ENCODE measurements at regions not wholly inside any gene's neighbourhood (a gene's known extent, or its start where the extent isn't known, plus 50 kb on each side); places are given as distances from the start of the nearest gene placed in this dataset.
"Not testable (repeated sequence)": the region's sequence is repeated elsewhere in the genome, so short reads cannot be mapped to it uniquely, and the experiment has no call there.

DNA sequence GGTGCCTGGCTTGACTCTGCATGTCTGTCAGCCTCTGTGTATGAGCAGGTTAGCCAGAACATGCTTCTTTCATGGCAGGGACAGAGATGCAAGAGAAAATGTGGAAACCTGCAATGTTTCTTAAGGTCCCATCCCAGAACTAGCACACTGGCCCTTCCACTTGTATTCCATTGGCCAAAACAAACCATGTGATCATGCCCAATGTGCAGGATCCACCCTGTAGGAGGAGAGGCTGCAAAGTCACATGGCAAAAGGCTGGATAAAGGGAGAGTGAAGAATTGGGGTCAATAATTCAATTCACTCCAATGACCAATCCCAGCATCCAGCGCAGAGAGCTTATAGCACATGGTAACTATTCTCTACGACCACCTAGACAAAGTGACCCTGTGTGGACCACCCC is 405.5 kb downstream of the MIAT start:
- intact Hi-C loops (cut with DNase I), result no loop called here
- no peak for DNase-seq (ENCODE audit: low spot score)

DNA sequence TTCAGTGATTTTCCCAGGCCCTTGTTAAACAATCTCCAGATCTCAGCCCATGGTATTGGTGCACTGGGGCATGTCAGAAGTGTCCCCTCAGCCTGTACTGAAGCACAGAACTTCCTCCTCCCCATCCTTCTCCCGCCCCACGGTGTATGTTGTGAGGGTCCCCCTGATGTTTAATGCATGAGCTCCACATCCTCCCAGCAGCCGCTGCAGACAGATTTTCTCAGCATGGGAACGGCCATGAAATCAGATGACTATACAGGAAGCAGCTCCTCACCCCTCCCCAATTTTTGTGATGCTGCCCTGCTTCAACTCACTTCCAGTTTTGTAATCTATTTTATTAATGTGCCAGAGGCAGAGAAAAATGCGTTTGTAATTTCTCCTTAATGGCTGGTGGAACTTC is 406.0 kb downstream of the MIAT start:
- intact Hi-C loops (cut with DNase I), result no loop called here
- no peak for DNase-seq (ENCODE audit: low spot score)

DNA sequence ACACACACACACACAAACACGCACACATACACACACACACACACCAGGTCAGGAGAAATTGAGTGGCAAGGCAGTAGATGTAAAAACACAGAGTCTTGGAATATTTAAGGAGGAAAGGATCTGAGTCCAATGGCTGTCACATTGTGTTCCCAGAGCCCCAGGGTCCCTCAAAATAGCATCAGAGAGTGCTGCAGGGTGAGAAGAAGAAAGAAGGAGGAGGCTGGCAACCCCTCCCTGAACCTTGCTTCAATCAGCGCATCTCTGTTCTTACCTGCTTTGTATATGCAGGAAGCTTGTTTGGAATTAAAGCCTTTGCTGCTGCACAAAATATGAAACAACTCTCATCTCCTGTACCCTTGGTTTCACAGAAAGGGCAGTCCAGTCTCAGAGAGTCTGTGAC is 406.5 kb downstream of the MIAT start:
- intact Hi-C loops (cut with DNase I), result no loop called here
- DNase-seq (ENCODE audit: low spot score), result no peak

DNA sequence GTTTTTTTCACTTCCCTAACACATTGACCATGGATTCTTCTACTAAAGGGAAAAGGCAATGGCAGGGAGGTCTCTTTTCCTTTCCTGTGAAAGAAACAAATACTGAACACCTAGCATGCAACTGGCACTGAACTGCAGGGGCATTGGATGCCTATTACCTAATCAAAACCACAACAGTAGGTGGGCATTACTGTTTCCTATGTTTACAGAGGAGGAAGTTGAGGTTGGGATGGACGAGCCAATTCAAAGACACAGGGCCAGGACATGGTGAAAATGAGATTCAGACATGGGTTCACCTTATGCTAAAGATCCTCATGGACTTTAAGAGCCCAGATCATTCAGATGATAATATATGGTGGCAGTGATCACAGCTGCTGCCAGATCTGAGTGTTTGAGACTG is 407.0 kb downstream of the MIAT start:
- intact Hi-C loops (cut with DNase I), result no loop called here
- DNase-seq (ENCODE audit: low spot score), result no peak

DNA sequence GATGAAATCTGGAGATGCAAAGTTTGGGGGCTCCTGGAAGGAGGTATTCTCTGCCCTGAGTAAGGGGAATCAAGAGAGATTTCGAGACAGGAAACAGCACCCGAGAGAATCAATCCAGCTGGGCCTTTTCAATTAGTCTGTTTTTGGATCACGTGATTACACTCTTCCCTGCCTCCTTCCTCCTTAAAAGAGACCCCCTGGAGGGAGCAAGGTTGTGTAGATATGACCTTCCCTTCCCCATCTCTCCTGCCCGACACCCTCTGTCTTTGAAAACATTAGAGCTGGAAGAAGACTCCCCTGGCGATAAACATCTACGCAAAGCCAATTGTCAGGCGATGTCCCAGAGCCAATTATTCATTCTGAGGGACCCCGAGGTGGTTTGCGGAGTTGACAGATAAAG is 407.9 kb downstream of the MIAT start:
- DNase-seq (ENCODE audit: low spot score), result no peak
- intact Hi-C loops (cut with DNase I), result no loop called here

DNA sequence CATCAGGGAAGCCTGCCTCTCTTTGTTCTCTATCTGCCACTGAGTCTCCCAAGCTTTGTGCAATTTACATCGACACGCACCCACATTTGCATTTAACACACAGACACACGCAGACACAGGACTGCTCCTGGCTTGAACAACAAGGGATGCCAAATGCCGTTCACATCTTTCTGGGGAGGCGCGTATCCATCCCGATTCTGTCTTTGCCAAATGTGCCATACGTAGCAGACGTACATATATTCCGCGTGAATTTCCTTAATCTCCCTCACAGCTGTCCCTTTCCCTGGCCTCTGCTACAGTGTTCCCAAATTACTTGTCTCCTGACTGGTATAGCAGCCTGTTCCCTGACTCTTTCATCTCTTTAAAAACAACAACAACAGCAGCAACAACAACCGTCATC is 409.5 kb downstream of the MIAT start:
- intact Hi-C loops (cut with DNase I), result no loop called here
- no peak for DNase-seq (ENCODE audit: low spot score)

DNA sequence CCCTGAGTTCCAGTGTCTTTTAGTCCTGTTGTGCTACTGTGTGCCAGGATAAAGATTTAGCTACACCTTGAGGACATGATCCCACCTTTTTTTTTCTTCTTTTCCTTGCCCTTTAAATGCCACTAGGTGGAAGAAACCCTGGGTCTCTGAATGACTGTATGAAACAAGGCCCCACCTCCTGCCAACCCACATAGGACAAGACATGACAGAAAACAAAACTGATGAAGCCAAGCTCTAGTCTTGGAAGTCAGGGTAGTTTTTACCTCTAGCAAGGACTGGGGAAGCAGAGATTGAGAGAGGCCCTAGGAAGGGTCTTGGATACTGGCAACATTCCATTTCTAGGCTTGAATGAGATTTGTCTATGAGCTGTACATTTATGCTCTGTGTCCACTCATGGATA is 410.7 kb downstream of the MIAT start:
- intact Hi-C loops (cut with DNase I), result no loop called here
- DNase-seq (ENCODE audit: low spot score), result no peak

DNA sequence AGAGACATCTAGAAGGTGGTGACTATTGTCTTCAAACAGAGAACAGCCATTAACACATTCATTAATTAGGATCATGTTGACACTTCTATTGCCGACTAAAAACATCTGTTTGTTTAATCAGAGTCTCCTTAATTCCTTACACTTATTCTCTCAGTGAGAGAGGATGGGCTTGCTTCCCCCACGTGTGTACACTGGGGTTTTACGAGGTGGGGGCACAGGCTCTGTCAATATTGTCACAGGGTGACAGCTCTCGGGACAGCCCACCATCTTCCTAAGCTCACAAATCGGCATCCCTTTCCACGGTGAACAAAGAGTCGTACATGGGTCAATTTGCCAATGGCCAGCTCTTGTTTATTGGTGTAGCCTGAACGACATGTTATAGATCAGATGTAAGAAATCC is 413.2 kb downstream of the MIAT start:
- intact Hi-C loops (cut with DNase I), result no loop called here

DNA sequence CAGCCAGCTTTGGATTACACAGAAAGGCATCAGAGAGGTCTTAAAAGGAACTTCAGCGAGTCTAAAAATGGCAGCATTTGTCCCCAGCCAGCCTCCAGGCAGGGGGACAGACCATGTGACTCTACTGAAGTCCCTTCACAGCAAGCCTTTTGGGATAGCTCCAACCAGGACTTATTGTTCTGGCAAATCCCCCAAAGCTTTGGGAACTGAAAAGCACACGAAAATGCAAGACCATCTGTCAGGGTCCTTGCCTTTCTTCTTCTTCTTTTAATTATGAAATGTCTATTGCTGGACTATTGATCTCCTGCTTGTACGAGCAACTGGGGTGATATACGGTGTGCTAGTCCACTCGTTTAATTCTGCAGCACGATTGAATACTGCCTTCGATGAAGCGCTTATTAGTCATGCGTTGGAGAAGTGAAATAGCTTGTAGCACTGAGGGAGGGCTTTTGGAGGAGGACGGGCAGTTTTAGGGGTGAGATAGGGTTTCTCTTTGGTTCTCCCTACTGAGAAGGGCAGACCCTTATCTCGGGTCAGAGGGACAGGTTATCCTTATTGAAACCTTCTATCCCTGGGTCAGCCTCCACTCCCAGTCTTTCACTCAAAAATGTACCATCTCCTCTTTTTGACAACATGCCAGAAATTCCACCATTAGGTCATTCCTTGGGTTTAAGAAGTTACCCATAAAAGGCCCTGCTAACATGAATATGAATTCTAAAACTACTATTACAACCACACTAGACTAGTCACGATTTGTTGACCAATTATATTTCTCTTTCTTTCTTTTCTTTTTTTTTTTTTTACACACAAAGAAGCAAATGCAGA is 416.4 kb downstream of the MIAT start:
- no peak for DNase-seq (ENCODE audit: low spot score)
- intact Hi-C loops (cut with DNase I), result no loop called here

More for the DNA sequence above, 413.2 kb downstream of the MIAT start:
- DNase-seq (ENCODE audit: low spot score), result no peak

DNA sequence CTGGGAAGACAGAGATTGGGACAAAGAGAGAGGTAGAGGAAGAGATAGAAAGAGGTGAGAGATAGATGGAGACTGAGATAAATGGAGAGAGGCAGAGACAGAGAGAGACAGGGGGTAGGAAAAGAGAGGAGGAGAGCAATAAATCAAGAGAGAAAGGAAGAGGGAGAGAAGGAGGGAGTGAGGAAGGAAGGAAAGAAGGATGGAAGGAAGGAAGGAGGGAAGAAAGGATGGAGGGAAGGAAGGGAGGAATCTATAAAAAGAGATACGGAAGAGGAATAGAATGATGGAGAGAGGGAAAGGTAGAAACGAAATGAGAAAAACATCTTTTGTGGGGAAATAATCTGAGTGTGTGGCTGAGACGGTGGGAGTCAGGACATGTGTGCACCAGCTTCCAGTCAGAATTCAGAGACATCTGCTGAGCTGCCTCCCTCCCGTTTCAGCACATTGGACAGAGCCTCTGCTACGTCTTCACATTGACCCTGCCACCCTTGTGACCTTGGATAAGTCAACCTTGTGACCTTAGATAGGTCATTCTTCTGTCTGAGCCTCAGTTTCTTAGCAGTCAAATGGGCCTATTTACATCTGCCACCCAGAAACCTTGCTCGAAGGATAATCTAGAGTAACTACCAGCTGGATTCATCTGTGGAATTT is 417.8 kb downstream of the MIAT start:
- DNase-seq (ENCODE audit: low spot score), result no peak
- intact Hi-C loops (cut with DNase I), result no loop called here

DNA sequence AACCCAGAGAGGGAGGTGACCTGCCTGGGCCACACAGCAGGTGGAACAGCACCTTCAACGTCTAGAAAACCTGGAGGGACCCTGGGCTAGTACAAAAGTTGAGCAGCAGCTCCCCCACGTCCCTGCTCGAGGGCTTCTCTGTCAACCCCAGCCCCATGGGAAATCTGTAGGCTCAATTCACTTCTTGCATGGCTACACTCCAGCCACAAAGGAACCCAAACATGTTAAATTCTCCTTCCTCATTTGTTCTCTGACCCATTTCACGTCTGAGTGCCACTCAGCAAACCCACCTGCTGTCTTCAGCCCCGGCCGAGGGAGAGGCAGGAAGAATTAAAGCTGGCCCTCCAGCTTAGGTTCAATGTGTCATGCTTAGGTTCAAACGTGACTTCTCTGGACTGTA is 418.5 kb downstream of the MIAT start:
- intact Hi-C loops (cut with DNase I), result no loop called here
- DNase-seq (ENCODE audit: low spot score), result no peak

DNA sequence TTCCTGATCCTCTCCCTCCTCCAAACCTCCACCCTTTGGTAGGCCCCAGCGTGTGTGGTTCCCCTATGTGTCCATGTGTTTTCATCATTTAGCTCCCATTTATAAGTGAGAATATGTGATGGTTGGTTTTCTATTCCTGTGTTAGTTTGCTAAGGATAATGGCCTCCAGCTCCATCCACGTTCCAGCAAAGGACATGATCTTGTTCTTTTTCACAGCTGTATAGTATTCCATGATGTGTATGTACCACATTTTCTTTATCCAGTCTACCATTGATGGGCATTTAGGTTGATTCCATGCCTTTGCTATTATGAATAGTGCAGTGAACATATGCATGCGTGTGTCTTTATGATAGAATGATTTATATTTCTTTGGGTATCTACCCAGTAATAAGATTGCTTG is 420.7 kb downstream of the MIAT start:
- DNase-seq (ENCODE audit: low spot score); intact Hi-C loops (cut with DNase I): not testable (repeated sequence)

DNA sequence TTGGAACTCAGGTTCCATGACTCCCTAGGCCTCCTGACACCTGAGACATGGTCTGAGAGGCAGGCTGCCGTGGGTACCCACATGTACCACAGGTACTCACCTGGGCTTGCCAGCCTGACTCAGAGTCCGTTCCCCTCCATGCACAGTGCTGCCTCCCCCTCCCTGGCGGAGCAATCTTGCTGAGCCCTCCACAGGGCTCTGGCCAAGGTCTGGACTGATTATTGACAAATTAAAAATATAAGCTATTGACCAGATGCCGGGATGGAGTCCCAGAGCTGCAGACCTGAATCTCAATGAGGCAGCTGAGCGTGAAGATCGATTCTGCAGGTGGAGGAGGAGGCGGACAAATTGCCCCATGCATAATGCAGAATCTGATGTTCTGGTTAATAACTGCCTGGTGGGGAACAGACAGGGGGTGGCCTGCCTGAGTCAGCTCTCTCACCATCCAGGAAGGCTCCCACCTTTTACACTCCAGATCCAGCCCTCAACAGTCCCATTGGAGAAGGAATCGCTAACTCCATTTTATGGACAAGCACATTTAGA is 422.7 kb downstream of the MIAT start:
- DNase-seq (ENCODE audit: low spot score), result no peak

DNA sequence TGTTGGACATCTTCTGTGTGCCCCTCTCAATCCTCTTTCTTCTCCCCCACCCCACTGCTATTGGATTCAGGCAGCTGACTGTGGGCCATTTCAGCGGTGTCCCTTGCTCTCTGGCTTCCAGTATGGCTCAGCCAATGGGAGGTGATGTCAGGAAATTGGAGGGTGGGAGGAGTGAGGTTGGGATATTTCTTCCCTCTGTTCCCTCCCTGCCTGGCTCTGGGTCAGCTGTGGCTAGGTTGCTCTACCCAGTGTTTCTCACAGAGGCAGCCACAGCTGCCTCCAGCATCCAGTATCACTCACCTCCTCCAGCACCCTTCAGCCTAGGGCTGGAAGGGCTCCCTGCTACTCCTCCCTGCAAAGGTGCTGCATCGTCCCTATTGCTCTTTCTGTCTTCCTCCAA is 423.5 kb downstream of the MIAT start:
- no peak for DNase-seq (ENCODE audit: low spot score)
- intact Hi-C loops (cut with DNase I), result loop anchor here in 1 of 2 donors (5.0 kb wide), 1 partner anchor 1156 kb away; no protein-coding TSS in a partner anchor

More for the DNA sequence above, 422.7 kb downstream of the MIAT start:
- intact Hi-C loops (cut with DNase I), result loop anchor here in 1 of 2 donors (5.0 kb wide), 1 partner anchor 1157 kb away; no protein-coding TSS in a partner anchor

DNA sequence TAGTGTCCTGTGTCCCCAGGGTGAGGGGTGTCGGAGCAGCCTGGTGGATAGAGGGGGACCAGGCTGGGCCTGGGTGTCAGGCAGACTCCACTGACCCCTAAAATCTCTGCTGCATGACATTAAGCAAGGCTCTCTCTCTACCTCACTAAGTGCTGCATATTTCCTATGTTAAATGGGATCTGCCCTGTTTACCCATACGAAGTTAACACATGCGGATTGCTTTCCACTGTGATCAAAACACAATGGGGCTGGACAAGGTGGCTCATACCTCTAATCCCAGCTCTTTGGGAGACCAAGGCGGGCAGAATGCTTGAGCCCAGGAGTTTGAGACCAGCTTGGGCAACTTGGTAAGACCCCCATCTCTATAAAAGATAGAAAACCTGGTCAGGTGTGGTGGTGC is 426.2 kb downstream of the MIAT start:
- no peak for DNase-seq (ENCODE audit: low spot score)

DNA sequence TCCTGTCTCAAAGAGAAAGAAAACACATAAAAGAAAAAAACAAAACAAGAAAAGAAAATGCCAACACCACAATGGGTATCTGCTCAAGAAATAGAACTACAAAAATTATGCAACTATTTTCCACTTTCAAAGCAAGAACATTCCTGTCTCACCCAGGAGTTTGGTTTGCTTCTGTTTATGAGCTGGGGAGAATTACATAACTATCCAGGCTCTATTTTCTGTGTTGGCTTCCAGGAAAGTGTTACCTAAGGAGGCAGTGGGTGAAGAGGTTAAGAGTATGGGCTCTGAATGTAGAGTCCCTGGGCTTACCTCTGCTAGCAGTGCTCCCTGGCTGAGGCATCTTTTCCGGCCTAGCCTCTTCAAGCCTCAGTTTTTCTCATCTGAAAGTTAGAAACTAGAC is 426.7 kb downstream of the MIAT start:
- intact Hi-C loops (cut with DNase I), result loop anchor here in 1 of 2 donors (5.0 kb wide), 1 partner anchor 1153 kb away; no protein-coding TSS in a partner anchor
- DNase-seq (ENCODE audit: low spot score), result no peak

More for the DNA sequence above, 426.2 kb downstream of the MIAT start:
- intact Hi-C loops (cut with DNase I), result loop anchor here in 1 of 2 donors (5.0 kb wide), 1 partner anchor 1154 kb away; no protein-coding TSS in a partner anchor

DNA sequence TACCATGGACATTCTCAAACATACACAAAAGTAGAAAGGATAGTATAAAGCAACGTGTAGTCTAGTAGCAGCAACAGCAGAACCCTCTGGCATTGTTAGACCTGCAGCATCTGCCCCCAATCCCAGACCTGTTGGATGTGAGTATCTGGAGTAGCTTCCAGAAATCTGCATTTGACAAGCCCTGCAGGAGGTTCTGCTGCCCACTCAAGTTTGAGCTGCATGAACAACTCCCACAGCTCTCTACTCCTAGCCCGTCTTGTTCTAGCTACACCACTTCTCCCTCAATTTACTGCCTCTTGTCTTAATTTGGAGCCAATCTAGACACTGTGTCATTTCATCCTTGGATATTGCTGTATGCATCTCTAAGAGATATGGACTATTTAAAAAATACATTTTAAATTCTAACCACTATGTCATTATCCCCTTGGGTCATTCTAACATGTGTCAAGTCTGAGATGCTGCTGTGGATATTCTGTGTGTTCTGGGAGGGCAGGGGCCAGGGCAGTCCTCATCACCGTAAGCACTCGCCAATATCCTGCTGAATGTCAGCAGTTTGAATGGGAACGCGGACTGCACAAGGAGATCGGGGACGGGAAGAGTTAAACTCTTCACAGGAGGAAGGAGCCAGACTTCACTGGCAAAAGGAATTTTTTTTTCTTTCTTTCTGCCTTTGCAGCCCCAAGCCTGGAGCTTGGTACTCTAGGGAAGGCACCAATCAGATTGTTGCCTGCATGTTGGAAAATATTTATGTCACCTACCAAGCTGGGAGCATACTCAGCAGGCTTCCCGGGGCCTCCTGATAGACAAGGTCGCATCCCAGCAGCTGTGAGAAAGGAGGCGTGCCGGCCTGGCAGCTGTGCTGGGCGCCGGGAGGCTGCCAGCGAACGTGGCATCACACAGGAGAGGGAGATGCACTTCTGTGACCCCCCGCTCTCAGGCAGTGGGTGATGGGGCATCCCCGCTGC is 429.0 kb downstream of the MIAT start:
- no peak for DNase-seq (ENCODE audit: low spot score)
- intact Hi-C loops (cut with DNase I), result no loop called here

DNA sequence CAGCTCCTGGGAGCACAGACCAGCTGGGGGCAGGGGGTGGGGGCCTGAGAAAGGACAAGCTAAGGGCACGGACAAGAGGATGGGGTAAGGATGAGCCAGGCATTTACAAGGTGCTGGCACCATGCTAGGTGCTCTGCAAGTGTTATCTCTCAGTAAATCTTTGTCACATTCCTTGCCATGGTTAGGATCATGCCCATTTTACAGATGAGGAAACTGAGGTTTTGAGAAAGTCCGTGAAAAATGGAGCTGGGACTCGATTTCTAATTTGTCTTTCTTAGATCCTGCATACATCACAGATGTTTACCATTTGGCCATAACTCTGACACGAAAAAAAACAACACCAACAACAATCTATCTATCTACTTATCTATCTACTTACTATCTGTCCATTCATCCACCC is 429.7 kb downstream of the MIAT start:
- intact Hi-C loops (cut with DNase I), result no loop called here
- no peak for DNase-seq (ENCODE audit: low spot score)

DNA sequence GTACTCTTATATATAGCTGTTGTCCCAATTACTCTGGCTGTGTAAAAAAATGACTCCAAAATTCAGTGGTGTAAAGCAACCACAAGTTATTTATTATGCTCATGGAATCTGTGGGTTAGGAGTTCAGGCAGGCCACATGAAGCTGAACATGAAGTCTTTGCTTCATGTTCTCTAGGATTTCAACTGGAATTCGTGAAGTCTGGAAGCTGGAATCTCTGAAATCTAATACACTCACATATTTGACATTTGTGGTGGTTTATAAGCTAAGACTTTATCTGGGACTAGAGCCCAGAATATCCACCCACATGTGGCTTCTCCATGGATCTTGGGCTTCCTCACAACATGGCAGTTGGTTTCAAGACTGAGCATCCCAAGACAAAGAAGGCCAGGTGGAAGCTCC is 430.6 kb downstream of the MIAT start:
- intact Hi-C loops (cut with DNase I), result no loop called here
- DNase-seq (ENCODE audit: low spot score), result no peak
